Mammary epithelial cell (primary cell): ENCODE measurements at regions not wholly inside any gene's neighbourhood (a gene's known extent, or its start where the extent isn't known, plus 50 kb on each side); places are given as distances from the start of the nearest gene placed in this dataset.

Source experiments
- CTCF ChIP-seq, 2 donors: IDR thresholded peaks in 1 of 2; conservative IDR thresholded peaks in 1 of 2; 2 replicates each; pipeline ENCODE4 v1.5.1; 2011 to 2012; ENCODE audit warnings: inconsistent platforms in 2 of 2, low read length in 2 of 2, mild to moderate bottlenecking in 2 of 2, control low read depth in 1 of 2, low read depth in 1 of 2; ENCODE audit not compliant: insufficient read depth in 1 of 2; ENCODE audit errors: extremely low read depth in 1 of 2
- EZH2 ChIP-seq: IDR thresholded peaks from 2 replicates; pipeline ENCODE4 v1.6.1; 2012; ENCODE audit warnings: low read length, inconsistent platforms, borderline replicate concordance

DNA sequence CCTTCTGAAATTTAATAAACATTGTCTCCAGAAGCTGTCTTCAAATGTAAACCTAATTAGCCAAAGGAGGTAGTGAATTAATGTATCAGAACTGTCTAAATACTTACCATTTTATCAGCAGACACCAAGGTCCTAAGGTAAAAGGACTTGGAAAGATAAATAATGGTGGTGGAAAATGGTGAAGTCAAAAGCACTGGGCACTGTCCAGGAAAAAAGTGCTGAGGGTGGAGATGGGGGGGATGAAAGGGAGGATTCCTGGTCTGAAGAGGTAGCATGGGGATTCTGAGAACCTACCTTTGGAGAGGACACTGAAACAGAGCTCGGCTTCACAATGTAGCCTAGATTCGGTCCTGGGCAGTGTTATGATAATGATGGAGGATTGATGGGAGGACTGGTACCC is 149.0 kb upstream of the DPH6 start:
- no peak for TF ChIP-seq CTCF (conservative IDR thresholded peaks at IDR 0.05 in 1 of 2, IDR thresholded peaks at IDR 0.05 in 1 of 2; ENCODE audit: extremely low read depth in 1 of 2, insufficient read depth in 1 of 2, low read depth in 1 of 2, low read length in 2 of 2)
- TF ChIP-seq EZH2 = no peak
